ENCODE measurements at regions not wholly inside any gene's neighbourhood (a gene's known extent, or its start where the extent isn't known, plus 50 kb on each side); places are given as distances from the start of the nearest gene placed in this dataset.

DNA sequence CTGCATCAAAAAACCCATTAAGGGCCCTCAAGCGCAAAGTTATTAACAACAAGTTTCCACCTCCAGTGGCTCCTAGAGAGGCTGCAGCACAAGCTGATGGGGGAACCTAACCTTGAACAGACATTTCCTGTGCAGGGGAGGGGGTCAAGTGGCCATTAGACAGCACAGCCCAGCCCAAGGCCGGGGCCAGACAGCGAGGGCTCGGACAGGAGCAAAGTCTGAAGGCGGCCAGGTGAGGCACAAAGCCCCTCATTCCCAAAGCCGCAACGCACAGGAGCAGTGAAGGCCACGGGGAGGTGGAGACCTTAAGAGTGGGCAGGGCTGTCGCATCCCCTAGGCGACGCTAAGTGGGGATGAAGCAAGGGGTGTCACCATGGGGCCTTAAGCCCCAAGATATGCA lies 73.2 kb upstream of the ZNF746 start:
- no peak overlapping the region for H3K4me3 ChIP-seq (replicated peaks in 1 of 3; ENCODE audit: insufficient read depth in 1 of 3, low read depth in 1 of 3, low read length in 3 of 3)
- DNase-seq (ENCODE audit: low read depth, low spot score) (no peak), FAIRE-seq (no peak)
- H3K9ac ChIP-seq (replicated peaks; ENCODE audit: extremely low read depth, insufficient read depth, low read length) = no peak overlapping the region
- no peaks in the 10 kb centered on the region for H3K9me1 ChIP-seq (replicated peaks; ENCODE audit: control insufficient read depth, extremely low read depth, insufficient read depth, low read length)
- no peak for TF ChIP-seq FOS (IDR thresholded peaks at IDR 0.05; ENCODE audit: borderline replicate concordance, insufficient read depth, low read length)
- TF ChIP-seq, protein P1, sequence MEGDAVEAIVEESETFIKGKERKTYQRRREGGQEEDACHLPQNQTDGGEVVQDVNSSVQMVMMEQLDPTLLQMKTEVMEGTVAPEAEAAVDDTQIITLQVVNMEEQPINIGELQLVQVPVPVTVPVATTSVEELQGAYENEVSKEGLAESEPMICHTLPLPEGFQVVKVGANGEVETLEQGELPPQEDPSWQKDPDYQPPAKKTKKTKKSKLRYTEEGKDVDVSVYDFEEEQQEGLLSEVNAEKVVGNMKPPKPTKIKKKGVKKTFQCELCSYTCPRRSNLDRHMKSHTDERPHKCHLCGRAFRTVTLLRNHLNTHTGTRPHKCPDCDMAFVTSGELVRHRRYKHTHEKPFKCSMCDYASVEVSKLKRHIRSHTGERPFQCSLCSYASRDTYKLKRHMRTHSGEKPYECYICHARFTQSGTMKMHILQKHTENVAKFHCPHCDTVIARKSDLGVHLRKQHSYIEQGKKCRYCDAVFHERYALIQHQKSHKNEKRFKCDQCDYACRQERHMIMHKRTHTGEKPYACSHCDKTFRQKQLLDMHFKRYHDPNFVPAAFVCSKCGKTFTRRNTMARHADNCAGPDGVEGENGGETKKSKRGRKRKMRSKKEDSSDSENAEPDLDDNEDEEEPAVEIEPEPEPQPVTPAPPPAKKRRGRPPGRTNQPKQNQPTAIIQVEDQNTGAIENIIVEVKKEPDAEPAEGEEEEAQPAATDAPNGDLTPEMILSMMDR (IDR thresholded peaks at IDR 0.05; ENCODE audit: extremely low read depth in 1 of 2, insufficient read depth in 1 of 2, low read depth in 1 of 2, low read length in 2 of 2) = no peak
- no peak for TF ChIP-seq GATA2 (IDR thresholded peaks at IDR 0.05; ENCODE audit: insufficient read depth, insufficient read length, low read depth, low read length)
- no peak for TF ChIP-seq EZH2 (IDR thresholded peaks at IDR 0.05; ENCODE audit: borderline replicate concordance, low read depth, low read length, severe bottlenecking)
- no peak for TF ChIP-seq POLR2A (IDR thresholded peaks at IDR 0.05; ENCODE audit: low read depth, low read length)
- no peak for TF ChIP-seq JUN (IDR thresholded peaks at IDR 0.05; ENCODE audit: borderline replicate concordance, insufficient read depth, insufficient read length, low read depth)
- no peak overlapping the region for H3K4me2 ChIP-seq (ENCODE audit: insufficient read depth, low read length)
- dilution Hi-C loops (cut with MboI; ENCODE audit: extremely low pct_ligation_motif_present, low sequenced_read_pairs) = no loop called here
- H3K27ac ChIP-seq (ENCODE audit: insufficient read depth, low read depth, low read length) = no peak overlapping the region
- peaks cover 2% of the 10 kb centered on the region for H3K79me2 ChIP-seq (ENCODE audit: control insufficient read depth, insufficient read depth, low read length)
- no peaks in the 10 kb centered on the region for H3K9me3 ChIP-seq (replicated peaks; ENCODE audit: control insufficient read depth, insufficient read depth, low read length)
- no peaks in the 10 kb centered on the region for H4K20me1 ChIP-seq (replicated peaks; ENCODE audit: control insufficient read depth, extremely low read depth, insufficient read depth, low read length)
- BruUV-seq (replicated peaks) = no TSS peak
- intact Hi-C loops (cut with micrococcal nuclease) = no loop called here
- H3K4me1 ChIP-seq (ENCODE audit: control insufficient read depth, extremely low read depth, insufficient read depth, low read length) = no peaks in the 10 kb centered on the region
- POLR2A ChIA-PET = no interaction called here
- no peaks in the 10 kb centered on the region for H3K27me3 ChIP-seq (ENCODE audit: control insufficient read depth in 2 of 2, insufficient read depth in 2 of 2, low read length in 2 of 2)
- H3K36me3 ChIP-seq (ENCODE audit: control insufficient read depth in 2 of 2, extremely low read depth in 1 of 2, insufficient read depth in 2 of 2, low read length in 2 of 2) = peaks cover 2 to 6% of the 10 kb centered on the region in 2 experiments
- CTCF ChIA-PET = no interaction called here
- no peak overlapping the region for H2AFZ ChIP-seq (ENCODE audit: low read depth, low read length)
